Uterus (tissue), 2 donors: ENCODE measurements at regions not wholly inside any gene's neighbourhood (a gene's known extent, or its start where the extent isn't known, plus 50 kb on each side); places are given as distances from the start of the nearest gene placed in this dataset.

Source experiments
- POLR2A ChIP-seq, 2 donors: fragments of 450-650 bp; IDR thresholded peaks; one replicate each; pipeline ENCODE4 v1.6.1; 2016; ENCODE audit warnings: antibody characterized with exemption in 2 of 2, mild to moderate bottlenecking in 1 of 2, moderate library complexity in 1 of 2
- TF ChIP-seq, protein P1 (sequence below), 4 experiments: fragments of 200-600 bp in 2 of 4; fragments of 450-650 bp in 2 of 4; sonication (generic) in 2 of 4; IDR thresholded peaks; one replicate each; pipeline ENCODE4 v1.5.1; 2016 to 2019; ENCODE audit warnings: antibody characterized with exemption in 4 of 4, mild to moderate bottlenecking in 2 of 4, moderate library complexity in 1 of 4

DNA sequence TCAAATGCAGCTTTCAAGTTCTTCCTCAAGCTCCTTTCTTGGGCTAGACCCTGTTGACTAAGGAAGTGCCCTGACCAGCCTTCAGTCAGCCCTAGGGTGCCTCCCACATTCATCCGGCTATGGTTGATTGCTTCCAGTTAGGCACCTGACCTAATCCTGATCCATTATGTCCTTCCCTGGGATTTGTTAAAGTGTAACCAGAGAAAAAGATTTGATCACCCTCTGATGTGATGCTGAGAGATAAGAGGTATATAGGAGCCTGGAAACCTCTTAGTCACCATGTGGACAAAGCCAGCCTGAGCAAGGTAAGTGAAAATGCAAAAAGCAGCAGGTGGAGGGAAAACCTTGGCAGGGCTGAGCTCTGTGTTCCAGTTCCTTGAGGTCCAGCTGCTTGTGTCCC lies 178.8 kb upstream of the ERCC6L2 start:
- TF ChIP-seq, protein P1, sequence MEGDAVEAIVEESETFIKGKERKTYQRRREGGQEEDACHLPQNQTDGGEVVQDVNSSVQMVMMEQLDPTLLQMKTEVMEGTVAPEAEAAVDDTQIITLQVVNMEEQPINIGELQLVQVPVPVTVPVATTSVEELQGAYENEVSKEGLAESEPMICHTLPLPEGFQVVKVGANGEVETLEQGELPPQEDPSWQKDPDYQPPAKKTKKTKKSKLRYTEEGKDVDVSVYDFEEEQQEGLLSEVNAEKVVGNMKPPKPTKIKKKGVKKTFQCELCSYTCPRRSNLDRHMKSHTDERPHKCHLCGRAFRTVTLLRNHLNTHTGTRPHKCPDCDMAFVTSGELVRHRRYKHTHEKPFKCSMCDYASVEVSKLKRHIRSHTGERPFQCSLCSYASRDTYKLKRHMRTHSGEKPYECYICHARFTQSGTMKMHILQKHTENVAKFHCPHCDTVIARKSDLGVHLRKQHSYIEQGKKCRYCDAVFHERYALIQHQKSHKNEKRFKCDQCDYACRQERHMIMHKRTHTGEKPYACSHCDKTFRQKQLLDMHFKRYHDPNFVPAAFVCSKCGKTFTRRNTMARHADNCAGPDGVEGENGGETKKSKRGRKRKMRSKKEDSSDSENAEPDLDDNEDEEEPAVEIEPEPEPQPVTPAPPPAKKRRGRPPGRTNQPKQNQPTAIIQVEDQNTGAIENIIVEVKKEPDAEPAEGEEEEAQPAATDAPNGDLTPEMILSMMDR (IDR thresholded peaks at IDR 0.05): no peak
- TF ChIP-seq POLR2A (IDR thresholded peaks at IDR 0.05): no peak
